GM12878 (cell line): ENCODE measurements at regions not wholly inside any gene's neighbourhood (a gene's known extent, or its start where the extent isn't known, plus 50 kb on each side); places are given as distances from the start of the nearest gene placed in this dataset.

Experiments
- ATAC-seq: fragments of 200-7000 bp; cut with Tn5 transposase; 3 replicates; pipeline ENCODE4 v1.9.1; 2020; ENCODE audit warnings: mild to moderate bottlenecking, moderate library complexity
- BruUV-seq: library from RNA; stranded (reverse); fragments of 400-500 nt; replicated peaks from 2 replicates; lab custom pipeline; 2021; lab: Mats Ljungman, UMichigan
- CTCF ChIA-PET: fragments of 300-600 bp; sonication (Branson Sonifier 250); formaldehyde crosslinking; extraction: SDS; loops from one replicate; lab custom pipeline; 2021; ENCODE audit warnings: inconsistent platforms; lab: Yijun Ruan, JAX
- POLR2A ChIA-PET: fragments of 350-600 bp; formaldehyde crosslinking; extraction: SDS; loops from one replicate; lab custom pipeline; 2021; ENCODE audit warnings: inconsistent platforms; lab: Charles Lee
- RAD21 ChIA-PET: fragments of 300-600 bp; sonication (Branson Sonifier 250); formaldehyde crosslinking; loops from one replicate; lab custom pipeline; 2023; ENCODE audit warnings: antibody characterized with exemption; ENCODE audit not compliant: unreplicated experiment; lab: Charles Lee
- SMC1A ChIA-PET: fragments of 300-600 bp; sonication (Branson Sonifier 250); formaldehyde crosslinking; loops from one replicate; lab custom pipeline; 2023; ENCODE audit not compliant: unreplicated experiment, uncharacterized antibody; lab: Charles Lee
- DNase-seq: peaks from one replicate; pipeline ENCODE4 v3.0.0-alpha.2; 2011; ENCODE audit warnings: low read depth, low spot score
- FAIRE-seq: peaks from 3 replicates; lab custom pipeline; 2011; peaks lifted over from hg19 to GRCh38; lab: Jason Lieb, UNC
- H2AFZ ChIP-seq: 2 replicates; pipeline ENCODE4 v1.6.0; 2011; ENCODE audit warnings: low read depth, low read length, control low read depth; ENCODE audit not compliant: control insufficient read depth
- H3K27ac ChIP-seq: 2 replicates; pipeline ENCODE4 v1.5.1; 2011; ENCODE audit warnings: control low read depth; ENCODE audit not compliant: control insufficient read depth, insufficient read depth
- H3K27me3 ChIP-seq, 2 experiments: replicated peaks in 1 of 2; 2 replicates each; pipeline versions ENCODE4 v1.6.0 to v1.6.1; 2011; ENCODE audit warnings: low read length in 1 of 2; ENCODE audit not compliant: control insufficient read depth in 2 of 2, insufficient read depth in 2 of 2
- H3K36me3 ChIP-seq, 2 experiments: 2 replicates each; pipeline ENCODE4 v1.5.1; 2011; ENCODE audit warnings: low read length in 1 of 2; ENCODE audit not compliant: control insufficient read depth in 2 of 2, insufficient read depth in 2 of 2
- H3K4me1 ChIP-seq: 2 replicates; pipeline ENCODE4 v1.6.1; 2011; ENCODE audit warnings: mild to moderate bottlenecking, low read length, moderate library complexity, mixed read lengths; ENCODE audit not compliant: control insufficient read depth, insufficient read depth
- H3K4me2 ChIP-seq: 2 replicates; pipeline ENCODE4 v1.6.0; 2011; ENCODE audit warnings: control low read depth; ENCODE audit not compliant: control insufficient read depth, insufficient read depth
- H3K4me3 ChIP-seq: fragments of 200-600 bp; sonication (generic); 2 replicates; pipeline ENCODE4 v1.5.1; 2016
- H3K79me2 ChIP-seq: 2 replicates; pipeline ENCODE4 v1.6.0; 2011; ENCODE audit warnings: low read length; ENCODE audit not compliant: control insufficient read depth, insufficient read depth
- H3K9ac ChIP-seq: 2 replicates; pipeline ENCODE4 v1.8.0; 2011; ENCODE audit warnings: low read length, control low read depth, mixed read lengths; ENCODE audit not compliant: control insufficient read depth, insufficient read depth
- H3K9me3 ChIP-seq: replicated peaks from 3 replicates; pipeline ENCODE4 v1.5.1; 2011; ENCODE audit warnings: mild to moderate bottlenecking, low read length; ENCODE audit not compliant: control insufficient read depth, insufficient read depth
- H4K20me1 ChIP-seq: 2 replicates; pipeline ENCODE4 v1.6.0; 2011; ENCODE audit not compliant: control insufficient read depth, insufficient read depth
- ATF7 ChIP-seq: fragments of 450-650 bp; IDR thresholded peaks from 2 replicates; pipeline ENCODE4 v1.6.1; 2016; ENCODE audit warnings: low read depth, mild to moderate bottlenecking
- CBFB ChIP-seq: IDR thresholded peaks from 2 replicates; pipeline ENCODE4 v1.6.1; 2016; ENCODE audit warnings: antibody characterized with exemption, low read depth
- GATAD2B ChIP-seq: fragments of 450-650 bp; conservative IDR thresholded peaks from 2 replicates; pipeline ENCODE4 v1.6.1; 2017; ENCODE audit warnings: low read depth, mild to moderate bottlenecking, moderate library complexity
- JUND ChIP-seq: IDR thresholded peaks from 2 replicates; pipeline ENCODE4 v1.6.1; 2012; ENCODE audit warnings: low read depth, mild to moderate bottlenecking, low read length, improper control_type of control experiment, moderate library complexity
- POLR2AphosphoS2 ChIP-seq: IDR thresholded peaks from 2 replicates; pipeline ENCODE4 v1.6.1; 2011; ENCODE audit warnings: low read depth, mild to moderate bottlenecking, low read length, improper control_type of control experiment, moderate library complexity
- SUZ12 ChIP-seq: fragments of 200-600 bp; sonication (generic); IDR thresholded peaks from one replicate; pipeline ENCODE4 v1.6.1; 2018; ENCODE audit warnings: antibody characterized with exemption, mild to moderate bottlenecking; ENCODE audit not compliant: unreplicated experiment
- YY1 ChIP-seq: IDR thresholded peaks from 2 replicates; pipeline ENCODE4 v1.6.1; 2011; ENCODE audit warnings: low read depth, mild to moderate bottlenecking, low read length
- ZBED1 ChIP-seq: IDR thresholded peaks from 2 replicates; pipeline ENCODE4 v1.6.1; 2016; ENCODE audit warnings: borderline replicate concordance
- ZBTB4 ChIP-seq: fragments of 450-650 bp; formaldehyde crosslinking; IDR thresholded peaks from 2 replicates; pipeline ENCODE4 v1.4.0; 2022; ENCODE audit warnings: mild to moderate bottlenecking, moderate library complexity
- ZNF687 ChIP-seq: fragments of 450-650 bp; IDR thresholded peaks from 2 replicates; pipeline ENCODE4 v1.6.1; 2017; ENCODE audit warnings: mild to moderate bottlenecking, moderate library complexity
- WGBS: methylation state at CpG from one replicate; pipeline ENCODE4 v1.1.6; 2016; ENCODE audit warnings: low lambda C conversion rate; ENCODE audit not compliant: insufficient replicate concordance, insufficient coverage; ENCODE audit errors: missing lambda C conversion rate; 5-methylcytosine and 5-hydroxymethylcytosine counted together
- in situ Hi-C: fragments of 300-500 bp; cut with MboI; formaldehyde crosslinking; loops from 9 replicates; pipeline ENCODE4 v1.14.3; 2018; ENCODE audit warnings: mixed read lengths
- intact Hi-C: fragments of 100-400 bp; cut with micrococcal nuclease; formaldehyde crosslinking; loops from one replicate; pipeline ENCODE4 v1.14.2; 2022; ENCODE audit not compliant: unreplicated experiment

DNA sequence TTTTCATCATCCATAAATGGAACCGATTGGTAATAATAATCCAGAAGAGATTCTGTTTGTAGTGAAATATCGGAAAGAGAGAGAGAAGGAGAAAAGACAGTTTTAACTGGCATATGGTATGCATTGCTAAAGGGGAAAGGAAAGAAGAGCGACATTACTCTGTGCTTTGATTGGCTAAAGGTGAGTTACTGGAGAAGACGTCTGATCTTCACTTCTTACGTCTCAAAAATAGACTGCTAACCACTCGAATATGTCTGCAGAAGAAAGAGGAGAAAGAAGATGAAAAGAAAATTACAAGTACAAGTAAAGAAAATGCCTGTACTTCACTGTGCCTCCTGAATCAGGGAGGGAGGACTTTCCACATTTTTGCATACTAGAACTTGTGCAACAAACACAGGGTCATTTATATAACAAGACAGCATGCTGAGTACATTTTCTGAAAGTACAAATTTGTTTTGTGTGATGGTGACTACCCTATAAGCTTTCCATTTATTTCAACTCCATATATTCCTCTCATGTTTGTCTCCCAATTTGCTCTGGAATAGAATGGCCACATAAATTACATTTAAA, 787.2 kb downstream of the RNF144A start:
- Histone ChIP-seq H3K27ac (no peak overlapping the region), H3K4me2 (no peak overlapping the region), H3K4me3 (no peak overlapping the region), H3K9me3 (no peaks in the 10 kb centered on the region; the same call in 2 of the 3 replicates), H4K20me1 (no peaks in the 10 kb centered on the region), H3K36me3 (no peaks in the 10 kb centered on the region), H2AFZ (no peak overlapping the region), H3K27me3 (no peaks in the 10 kb centered on the region), H3K4me1 (no peaks in the 10 kb centered on the region), H3K9ac (no peak overlapping the region), H3K79me2 (no peaks in the 10 kb centered on the region)
- intact Hi-C loops = no loop called here
- DNase-seq (no peak), FAIRE-seq (no peak), ATAC-seq (no peak)
- BruUV-seq = no TSS peak
- TF ChIP-seq GATAD2B (no peak), ATF7 (no peak), SUZ12 (no peak), JUND (no peak), YY1 (no peak), ZBED1 (no peak), ZBTB4 (CRISPR knock-in tag) (no peak), CBFB (no peak), ZNF687 (no peak), POLR2AphosphoS2 (no peak)
- ChIA-PET CTCF (interaction anchor here (0.9 to 1.4 kb wide), 5 partner anchors 9 to 34 kb away, joined by 3 to 4 read pairs (median 3); no protein-coding TSS in a partner anchor), POLR2A (no interaction called here), RAD21 (interaction anchor here (0.6 to 1.8 kb wide), 4 partner anchors 9 to 94 kb away, joined by 3 to 8 read pairs (median 3); no protein-coding TSS in a partner anchor), SMC1A (interaction anchor here (0.7 to 2.4 kb wide), 7 partner anchors 10 to 194 kb away, joined by 3 to 7 read pairs (median 4); no protein-coding TSS in a partner anchor)
- 13% methylated on average over 6 of the region's 6 CpGs for WGBS
- in situ Hi-C loops = no loop called here
